GM19025 (cell line): ENCODE measurements at regions not wholly inside any gene's neighbourhood (a gene's known extent, or its start where the extent isn't known, plus 50 kb on each side); places are given as distances from the start of the nearest gene placed in this dataset.

Source experiments
- ATAC-seq: cut with Tn5 transposase; IDR thresholded peaks from one replicate; pipeline ENCODE4 v1.9.1; 2021; ENCODE audit warnings: mild to moderate bottlenecking, low read depth, moderate library complexity; ENCODE audit not compliant: unreplicated experiment

- ATAC-seq: no peak
Measured at GRCh38 chr3:35946121-35946853, 307.0 kb downstream of the ARPP21 start.

GRCh38 chr3:35946854-35947515, 307.7 kb downstream of the ARPP21 start:
- ATAC-seq: no peak

GRCh38 chr3:35950021-35950420, 310.7 kb downstream of the ARPP21 start:
- ATAC-seq: no peak

- ATAC-seq: no peak
Measured at GRCh38 chr3:35954413-35954812, 315.1 kb downstream of the ARPP21 start.

- ATAC-seq: no peak
Measured at GRCh38 chr3:35965908-35966307, 326.6 kb downstream of the ARPP21 start.

- ATAC-seq: no peak
Measured at GRCh38 chr3:35966629-35967464, 327.5 kb downstream of the ARPP21 start.

GRCh38 chr3:35968043-35968622, 328.8 kb downstream of the ARPP21 start:
- no peak for ATAC-seq

GRCh38 chr3:35969406-35969805, 330.1 kb downstream of the ARPP21 start:
- no peak for ATAC-seq

- ATAC-seq: no peak
Measured at GRCh38 chr3:35970793-35971192, 331.5 kb downstream of the ARPP21 start.

- no peak for ATAC-seq
Measured at GRCh38 chr3:35971686-35972085, 332.4 kb downstream of the ARPP21 start.

GRCh38 chr3:35974872-35975271, 335.5 kb downstream of the ARPP21 start:
- ATAC-seq: no peak

GRCh38 chr3:35986161-35986560, 346.8 kb downstream of the ARPP21 start:
- ATAC-seq: no peak

- ATAC-seq: no peak
Measured at GRCh38 chr3:35987386-35987785, 348.1 kb downstream of the ARPP21 start.

- no peak for ATAC-seq
Measured at GRCh38 chr3:35992041-35992440, 352.7 kb downstream of the ARPP21 start.

GRCh38 chr3:36011791-36012190, 368.5 kb upstream of the STAC start:
- no peak for ATAC-seq

GRCh38 chr3:36013425-36013824, 366.9 kb upstream of the STAC start:
- ATAC-seq: no peak

- ATAC-seq: no peak
Measured at GRCh38 chr3:36025232-36025631, 355.1 kb upstream of the STAC start.

- no peak for ATAC-seq
Measured at GRCh38 chr3:36032180-36033047, 347.9 kb upstream of the STAC start.

GRCh38 chr3:36058404-36059030, 321.8 kb upstream of the STAC start:
- no peak for ATAC-seq

- no peak for ATAC-seq
Measured at GRCh38 chr3:36060950-36061349, 319.4 kb upstream of the STAC start.
